ENCODE measurements at regions not wholly inside any gene's neighbourhood (a gene's known extent, or its start where the extent isn't known, plus 50 kb on each side); places are given as distances from the start of the nearest gene placed in this dataset.

- Histone ChIP-seq H3K27ac (no peak overlapping the region), H3K4me1 (peaks cover 16% of the 10 kb centered on the region), H3K9me3 (no peaks in the 10 kb centered on the region), H3K27me3 (no peaks in the 10 kb centered on the region), H3K36me3 (no peaks in the 10 kb centered on the region), H3K4me3 (no peak overlapping the region)
- TF ChIP-seq POLR2AphosphoS5 (IDR thresholded peaks at IDR 0.05) (no peak), CTCF (IDR thresholded peaks at IDR 0.05) (no peak)
- WGBS = 33% methylated on average over 1 of the region's 1 CpG
- no peak for DNase-seq (ENCODE audit: low spot score in 2 of 2)
Measured at GRCh38 chr10:78316451-78316931, 282.8 kb downstream of the RPS24 start.

GRCh38 chr10:78318305-78318704 lies 284.6 kb downstream of the RPS24 start:
- DNase-seq (ENCODE audit: low spot score in 2 of 2) = no peak
- no peaks in the 10 kb centered on the region for H3K27me3 ChIP-seq
- no peak overlapping the region for H3K27ac ChIP-seq
- H3K36me3 ChIP-seq = no peaks in the 10 kb centered on the region
- no peak overlapping the region for H3K4me3 ChIP-seq
- H3K9me3 ChIP-seq = no peaks in the 10 kb centered on the region
- WGBS = 92% methylated on average over 1 of the region's 1 CpG
- TF ChIP-seq POLR2A (IDR thresholded peaks at IDR 0.05) = no peak
- TF ChIP-seq EP300 (IDR thresholded peaks at IDR 0.05) = no peak
- no peak for TF ChIP-seq POLR2AphosphoS5 (IDR thresholded peaks at IDR 0.05)
- TF ChIP-seq CTCF (IDR thresholded peaks at IDR 0.05) = no peak
- H3K4me1 ChIP-seq = peaks cover 16% of the 10 kb centered on the region

GRCh38 chr10:78319371-78319770 lies 285.7 kb downstream of the RPS24 start:
- TF ChIP-seq EP300 (IDR thresholded peaks at IDR 0.05) = no peak
- TF ChIP-seq POLR2A (IDR thresholded peaks at IDR 0.05) = no peak
- no peak for TF ChIP-seq POLR2AphosphoS5 (IDR thresholded peaks at IDR 0.05)
- TF ChIP-seq CTCF (IDR thresholded peaks at IDR 0.05) = no peak
- no peak overlapping the region for H3K27ac ChIP-seq
- no peak for DNase-seq (ENCODE audit: low spot score in 2 of 2)

GRCh38 chr10:78319841-78320240 lies 286.2 kb downstream of the RPS24 start:
- H3K4me1 ChIP-seq = peaks cover 16% of the 10 kb centered on the region
- no peak overlapping the region for H3K4me3 ChIP-seq
- no peaks in the 10 kb centered on the region for H3K27me3 ChIP-seq
- TF ChIP-seq CTCF (IDR thresholded peaks at IDR 0.05) = no peak
- TF ChIP-seq EP300 (IDR thresholded peaks at IDR 0.05) = no peak
- TF ChIP-seq POLR2AphosphoS5 (IDR thresholded peaks at IDR 0.05) = no peak
- TF ChIP-seq POLR2A (IDR thresholded peaks at IDR 0.05) = no peak
- 84% methylated on average over 2 of the region's 2 CpGs for WGBS
- DNase-seq (ENCODE audit: low spot score in 2 of 2) = no peak
- H3K36me3 ChIP-seq = no peaks in the 10 kb centered on the region
- H3K27ac ChIP-seq = no peak overlapping the region
- no peaks in the 10 kb centered on the region for H3K9me3 ChIP-seq

More at GRCh38 chr10:78319371-78319770, 285.7 kb downstream of the RPS24 start:
- Histone ChIP-seq H3K4me3 (no peak overlapping the region), H3K27me3 (no peaks in the 10 kb centered on the region), H3K9me3 (no peaks in the 10 kb centered on the region), H3K4me1 (peaks cover 16% of the 10 kb centered on the region), H3K36me3 (no peaks in the 10 kb centered on the region)
- 89% methylated on average over 4 of the region's 7 CpGs for WGBS

GRCh38 chr10:78320506-78320905 lies 286.8 kb downstream of the RPS24 start:
- H3K27me3 ChIP-seq = no peaks in the 10 kb centered on the region
- H3K4me1 ChIP-seq = peaks cover 16% of the 10 kb centered on the region
- H3K36me3 ChIP-seq = no peaks in the 10 kb centered on the region
- 74% methylated on average over 5 of the region's 5 CpGs for WGBS
- no peak for DNase-seq (ENCODE audit: low spot score in 2 of 2)
- H3K27ac ChIP-seq = no peak overlapping the region
- H3K9me3 ChIP-seq = no peaks in the 10 kb centered on the region
- no peak for TF ChIP-seq POLR2A (IDR thresholded peaks at IDR 0.05)
- H3K4me3 ChIP-seq = no peak overlapping the region

GRCh38 chr10:78321000-78321399 lies 287.3 kb downstream of the RPS24 start:
- H3K9me3 ChIP-seq = no peaks in the 10 kb centered on the region
- no peak overlapping the region for H3K4me3 ChIP-seq
- H3K27ac ChIP-seq = no peak overlapping the region
- no peaks in the 10 kb centered on the region for H3K27me3 ChIP-seq
- no peak for TF ChIP-seq EP300 (IDR thresholded peaks at IDR 0.05)
- TF ChIP-seq CTCF (IDR thresholded peaks at IDR 0.05) = no peak
- TF ChIP-seq POLR2AphosphoS5 (IDR thresholded peaks at IDR 0.05) = no peak
- TF ChIP-seq POLR2A (IDR thresholded peaks at IDR 0.05) = no peak
- H3K4me1 ChIP-seq = peaks cover 16% of the 10 kb centered on the region
- H3K36me3 ChIP-seq = no peaks in the 10 kb centered on the region
- WGBS = 71% methylated on average over 2 of the region's 2 CpGs
- no peak for DNase-seq (ENCODE audit: low spot score in 2 of 2)

Measured in suprapubic skin (tissue), 4 donors.